GM23338 (cell line): ENCODE measurements at regions not wholly inside any gene's neighbourhood (a gene's known extent, or its start where the extent isn't known, plus 50 kb on each side); places are given as distances from the start of the nearest gene placed in this dataset.

ENCODE experiments used
- ATAC-seq: fragments of 200-7000 bp; cut with Tn5 transposase; 3 replicates; pipeline ENCODE4 v1.9.1; 2020
- DNase-seq: peaks from one replicate; pipeline ENCODE4 v3.0.0-alpha.2; 2015; ENCODE audit warnings: low spot score
- H2AFZ ChIP-seq: fragments of 200-600 bp; sonication (generic); 2 replicates; pipeline ENCODE4 v1.8.0; 2016; ENCODE audit warnings: antibody characterized with exemption, mild to moderate bottlenecking, moderate library complexity
- H3F3A ChIP-seq: fragments of 200-600 bp; sonication (generic); replicated peaks from 2 replicates; pipeline ENCODE4 v1.8.0; 2017; ENCODE audit warnings: antibody characterized with exemption, mixed run types, low read depth
- H3K27ac ChIP-seq: fragments of 200-600 bp; sonication (generic); 2 replicates; pipeline ENCODE4 v1.6.1; 2016; ENCODE audit warnings: low read depth
- H3K27me3 ChIP-seq: fragments of 200-600 bp; sonication (generic); 2 replicates; pipeline ENCODE4 v1.8.0; 2016; ENCODE audit warnings: mild to moderate bottlenecking, mixed run types, moderate library complexity; ENCODE audit not compliant: insufficient read depth
- H3K36me3 ChIP-seq: fragments of 200-600 bp; sonication (generic); 2 replicates; pipeline ENCODE4 v1.8.0; 2016; ENCODE audit warnings: mild to moderate bottlenecking; ENCODE audit not compliant: insufficient read depth
- H3K4me1 ChIP-seq: fragments of 200-600 bp; sonication (generic); 2 replicates; pipeline ENCODE4 v1.8.0; 2016; ENCODE audit warnings: mild to moderate bottlenecking, moderate library complexity; ENCODE audit not compliant: insufficient read depth
- H3K4me2 ChIP-seq: fragments of 200-600 bp; sonication (generic); 2 replicates; pipeline ENCODE4 v1.7.1; 2017; ENCODE audit warnings: mixed run types
- H3K4me3 ChIP-seq: fragments of 200-600 bp; sonication (generic); 2 replicates; pipeline ENCODE4 v1.6.1; 2016; ENCODE audit warnings: mixed run types
- H3K79me2 ChIP-seq: fragments of 200-600 bp; sonication (generic); replicated peaks from 2 replicates; pipeline ENCODE4 v1.8.0; 2017; ENCODE audit warnings: mild to moderate bottlenecking; ENCODE audit not compliant: insufficient read depth
- H3K9me2 ChIP-seq: fragments of 200-600 bp; sonication (generic); 2 replicates; pipeline ENCODE4 v1.8.0; 2017; ENCODE audit not compliant: insufficient read depth
- H4K20me1 ChIP-seq: fragments of 200-600 bp; sonication (generic); replicated peaks from 2 replicates; pipeline ENCODE4 v1.8.0; 2017; ENCODE audit warnings: mild to moderate bottlenecking; ENCODE audit not compliant: insufficient read depth
- H3K27ac Mint-ChIP-seq: 2 replicates; pipeline ENCODE4 v1.8.0; 2020; ENCODE audit warnings: inconsistent platforms, mild to moderate bottlenecking, moderate library complexity, mixed read lengths
- H3K27me3 Mint-ChIP-seq: 3 replicates; pipeline ENCODE4 v1.8.0; 2022; ENCODE audit warnings: low read depth, mild to moderate bottlenecking, moderate library complexity, mixed read lengths, inconsistent platforms; ENCODE audit not compliant: insufficient read depth, poor library complexity
- H3K36me3 Mint-ChIP-seq: 3 replicates; pipeline ENCODE4 v1.8.0; 2021; ENCODE audit warnings: low read depth, mild to moderate bottlenecking, inconsistent platforms, moderate library complexity, mixed read lengths
- H3K4me1 Mint-ChIP-seq: 3 replicates; pipeline ENCODE4 v1.8.0; 2020; ENCODE audit warnings: mild to moderate bottlenecking, inconsistent platforms, mixed read lengths
- H3K4me3 Mint-ChIP-seq: 3 replicates; pipeline ENCODE4 v1.8.0; 2021; ENCODE audit warnings: moderate library complexity, mild to moderate bottlenecking, inconsistent platforms, mixed read lengths
- H3K9me3 Mint-ChIP-seq: 3 replicates; pipeline ENCODE4 v1.8.0; 2020; ENCODE audit warnings: moderate library complexity, mild to moderate bottlenecking, inconsistent platforms, mixed read lengths
- CREB1 ChIP-seq: fragments of 250-450 bp; sonication (Bioruptor Pico); IDR thresholded peaks from 2 replicates; pipeline ENCODE4 v1.5.0; 2020; ENCODE audit warnings: low read depth, mild to moderate bottlenecking, moderate library complexity
- EZH2 ChIP-seq: fragments of 200-600 bp; sonication (generic); IDR thresholded peaks from one replicate; pipeline ENCODE4 v1.8.0; 2017; ENCODE audit warnings: antibody characterized with exemption, mild to moderate bottlenecking, low read depth; ENCODE audit not compliant: unreplicated experiment
- EZH2phosphoT487 ChIP-seq: fragments of 200-600 bp; sonication (generic); IDR thresholded peaks from one replicate; pipeline ENCODE4 v1.8.1; 2018; ENCODE audit warnings: antibody characterized with exemption; ENCODE audit not compliant: unreplicated experiment
- JUNB ChIP-seq: IDR thresholded peaks from one replicate; pipeline ENCODE4 v1.6.1; 2016; ENCODE audit warnings: antibody characterized with exemption; ENCODE audit not compliant: unreplicated experiment
- NANOG ChIP-seq: IDR thresholded peaks from 2 replicates; pipeline ENCODE4 v1.6.1; 2016; ENCODE audit warnings: antibody characterized with exemption, borderline replicate concordance
- POLR2AphosphoS5 ChIP-seq: IDR thresholded peaks from 2 replicates; pipeline ENCODE4 v1.6.1; 2016; ENCODE audit warnings: antibody characterized with exemption, low read depth
- STAT1 ChIP-seq: IDR thresholded peaks from one replicate; pipeline ENCODE4 v1.6.1; 2016; ENCODE audit warnings: antibody characterized with exemption; ENCODE audit not compliant: unreplicated experiment
- ZNF114 ChIP-seq: fragments of 250-450 bp; sonication (Bioruptor Pico); IDR thresholded peaks from 2 replicates; pipeline ENCODE4 v1.5.0; 2020; ENCODE audit warnings: mild to moderate bottlenecking, moderate library complexity
- ZNF331 ChIP-seq: fragments of 250-450 bp; sonication (Bioruptor Pico); IDR thresholded peaks from 2 replicates; pipeline ENCODE4 v1.5.0; 2020; ENCODE audit warnings: low read depth, mild to moderate bottlenecking, moderate library complexity
- TF ChIP-seq, protein P1 (sequence below), 2 experiments: fragments of 200-600 bp in 1 of 2; sonication (generic) in 1 of 2; conservative IDR thresholded peaks; 2 replicates each; pipeline versions ENCODE4 v1.5.1 to v1.6.1; 2016 to 2017; ENCODE audit warnings: antibody characterized with exemption in 2 of 2, low read depth in 2 of 2, mild to moderate bottlenecking in 2 of 2, moderate library complexity in 1 of 2
- TF ChIP-seq, protein P2 (sequence below): IDR thresholded peaks from 2 replicates; pipeline ENCODE4 v1.6.1; 2016; ENCODE audit warnings: antibody characterized with exemption
- TF ChIP-seq, protein P3 (sequence below): IDR thresholded peaks from one replicate; pipeline ENCODE4 v1.6.1; 2018; ENCODE audit warnings: antibody characterized with exemption; ENCODE audit not compliant: unreplicated experiment
- TF ChIP-seq, protein P4 (sequence below): fragments of 250-450 bp; sonication (Bioruptor Pico); IDR thresholded peaks from 2 replicates; pipeline ENCODE4 v1.5.0; 2020; ENCODE audit warnings: mild to moderate bottlenecking, moderate library complexity

DNA sequence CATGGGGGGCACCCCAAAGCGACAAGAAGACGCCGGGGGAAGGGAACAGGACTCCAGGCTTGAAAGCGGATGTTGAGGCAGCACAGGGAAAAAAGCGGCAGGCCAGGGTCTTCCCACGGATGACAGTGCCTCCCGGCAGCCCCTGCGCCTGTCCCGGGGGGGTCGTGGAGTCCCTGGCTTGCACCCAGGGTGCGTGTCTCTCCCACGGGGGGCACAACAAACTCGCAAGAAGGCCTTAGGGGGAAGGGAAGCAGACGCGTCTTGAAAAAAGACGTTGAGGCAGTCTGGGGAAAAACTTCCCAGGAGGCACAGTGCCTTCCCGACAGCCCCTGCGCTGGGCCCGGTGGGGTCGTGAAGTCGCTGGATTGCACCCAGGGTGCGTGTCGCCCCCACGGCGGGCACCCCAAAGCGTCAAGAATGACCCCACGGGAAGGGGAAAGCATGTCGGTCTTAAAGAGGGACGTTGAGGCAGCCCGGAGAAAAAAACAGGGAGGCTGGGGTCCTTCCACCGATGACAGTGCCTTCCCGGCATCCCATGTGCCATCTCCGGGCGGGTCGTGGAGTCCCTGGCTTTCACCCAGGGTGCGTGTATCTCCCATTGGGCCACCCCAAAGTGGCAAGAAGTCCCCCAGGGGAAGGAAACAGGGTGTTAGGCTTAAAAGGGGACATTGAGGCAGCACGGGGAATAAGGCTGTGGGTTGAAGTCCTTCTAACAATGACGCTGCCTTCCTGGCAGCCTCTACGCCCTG lies 159.9 kb upstream of the ALG10B start:
- Histone ChIP-seq H3K9me2 (no peaks in the 10 kb centered on the region), H2AFZ (no peak overlapping the region), H3K79me2 (no peaks in the 10 kb centered on the region), H3K27ac (no peak overlapping the region), H3K27me3 (no peaks in the 10 kb centered on the region), H3K4me1 (no peaks in the 10 kb centered on the region), H3F3A (no peaks in the 10 kb centered on the region), H4K20me1 (no peaks in the 10 kb centered on the region), H3K36me3 (no peaks in the 10 kb centered on the region), H3K4me3 (no peak overlapping the region), H3K4me2 (no peak overlapping the region)
- H3K4me3 Mint-ChIP-seq: no peak overlapping the region
- peaks cover 96% of the 10 kb centered on the region for H3K9me3 Mint-ChIP-seq
- DNase-seq (no peak), ATAC-seq (no peak)
- no peaks in the 10 kb centered on the region for H3K4me1 Mint-ChIP-seq
- H3K27ac Mint-ChIP-seq: no peak overlapping the region
- H3K27me3 Mint-ChIP-seq: peaks cover 7% of the 10 kb centered on the region
- H3K36me3 Mint-ChIP-seq: peaks cover 25% of the 10 kb centered on the region
- TF ChIP-seq CREB1 (CRISPR knock-in tag) (no peak), EZH2 (no peak), STAT1 (no peak), NANOG (no peak), ZNF114 (no peak), EZH2phosphoT487 (no peak), POLR2AphosphoS5 (no peak), ZNF331 (CRISPR knock-in tag) (no peak), JUNB (no peak)
- TF ChIP-seq, protein P1, sequence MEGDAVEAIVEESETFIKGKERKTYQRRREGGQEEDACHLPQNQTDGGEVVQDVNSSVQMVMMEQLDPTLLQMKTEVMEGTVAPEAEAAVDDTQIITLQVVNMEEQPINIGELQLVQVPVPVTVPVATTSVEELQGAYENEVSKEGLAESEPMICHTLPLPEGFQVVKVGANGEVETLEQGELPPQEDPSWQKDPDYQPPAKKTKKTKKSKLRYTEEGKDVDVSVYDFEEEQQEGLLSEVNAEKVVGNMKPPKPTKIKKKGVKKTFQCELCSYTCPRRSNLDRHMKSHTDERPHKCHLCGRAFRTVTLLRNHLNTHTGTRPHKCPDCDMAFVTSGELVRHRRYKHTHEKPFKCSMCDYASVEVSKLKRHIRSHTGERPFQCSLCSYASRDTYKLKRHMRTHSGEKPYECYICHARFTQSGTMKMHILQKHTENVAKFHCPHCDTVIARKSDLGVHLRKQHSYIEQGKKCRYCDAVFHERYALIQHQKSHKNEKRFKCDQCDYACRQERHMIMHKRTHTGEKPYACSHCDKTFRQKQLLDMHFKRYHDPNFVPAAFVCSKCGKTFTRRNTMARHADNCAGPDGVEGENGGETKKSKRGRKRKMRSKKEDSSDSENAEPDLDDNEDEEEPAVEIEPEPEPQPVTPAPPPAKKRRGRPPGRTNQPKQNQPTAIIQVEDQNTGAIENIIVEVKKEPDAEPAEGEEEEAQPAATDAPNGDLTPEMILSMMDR (conservative IDR thresholded peaks at IDR 0.05; ENCODE audit: low read depth in 2 of 2): no peak
- TF ChIP-seq, protein P2, sequence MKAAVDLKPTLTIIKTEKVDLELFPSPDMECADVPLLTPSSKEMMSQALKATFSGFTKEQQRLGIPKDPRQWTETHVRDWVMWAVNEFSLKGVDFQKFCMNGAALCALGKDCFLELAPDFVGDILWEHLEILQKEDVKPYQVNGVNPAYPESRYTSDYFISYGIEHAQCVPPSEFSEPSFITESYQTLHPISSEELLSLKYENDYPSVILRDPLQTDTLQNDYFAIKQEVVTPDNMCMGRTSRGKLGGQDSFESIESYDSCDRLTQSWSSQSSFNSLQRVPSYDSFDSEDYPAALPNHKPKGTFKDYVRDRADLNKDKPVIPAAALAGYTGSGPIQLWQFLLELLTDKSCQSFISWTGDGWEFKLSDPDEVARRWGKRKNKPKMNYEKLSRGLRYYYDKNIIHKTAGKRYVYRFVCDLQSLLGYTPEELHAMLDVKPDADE: no peak
- TF ChIP-seq, protein P3, sequence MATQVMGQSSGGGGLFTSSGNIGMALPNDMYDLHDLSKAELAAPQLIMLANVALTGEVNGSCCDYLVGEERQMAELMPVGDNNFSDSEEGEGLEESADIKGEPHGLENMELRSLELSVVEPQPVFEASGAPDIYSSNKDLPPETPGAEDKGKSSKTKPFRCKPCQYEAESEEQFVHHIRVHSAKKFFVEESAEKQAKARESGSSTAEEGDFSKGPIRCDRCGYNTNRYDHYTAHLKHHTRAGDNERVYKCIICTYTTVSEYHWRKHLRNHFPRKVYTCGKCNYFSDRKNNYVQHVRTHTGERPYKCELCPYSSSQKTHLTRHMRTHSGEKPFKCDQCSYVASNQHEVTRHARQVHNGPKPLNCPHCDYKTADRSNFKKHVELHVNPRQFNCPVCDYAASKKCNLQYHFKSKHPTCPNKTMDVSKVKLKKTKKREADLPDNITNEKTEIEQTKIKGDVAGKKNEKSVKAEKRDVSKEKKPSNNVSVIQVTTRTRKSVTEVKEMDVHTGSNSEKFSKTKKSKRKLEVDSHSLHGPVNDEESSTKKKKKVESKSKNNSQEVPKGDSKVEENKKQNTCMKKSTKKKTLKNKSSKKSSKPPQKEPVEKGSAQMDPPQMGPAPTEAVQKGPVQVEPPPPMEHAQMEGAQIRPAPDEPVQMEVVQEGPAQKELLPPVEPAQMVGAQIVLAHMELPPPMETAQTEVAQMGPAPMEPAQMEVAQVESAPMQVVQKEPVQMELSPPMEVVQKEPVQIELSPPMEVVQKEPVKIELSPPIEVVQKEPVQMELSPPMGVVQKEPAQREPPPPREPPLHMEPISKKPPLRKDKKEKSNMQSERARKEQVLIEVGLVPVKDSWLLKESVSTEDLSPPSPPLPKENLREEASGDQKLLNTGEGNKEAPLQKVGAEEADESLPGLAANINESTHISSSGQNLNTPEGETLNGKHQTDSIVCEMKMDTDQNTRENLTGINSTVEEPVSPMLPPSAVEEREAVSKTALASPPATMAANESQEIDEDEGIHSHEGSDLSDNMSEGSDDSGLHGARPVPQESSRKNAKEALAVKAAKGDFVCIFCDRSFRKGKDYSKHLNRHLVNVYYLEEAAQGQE: no peak
- TF ChIP-seq, protein P4, sequence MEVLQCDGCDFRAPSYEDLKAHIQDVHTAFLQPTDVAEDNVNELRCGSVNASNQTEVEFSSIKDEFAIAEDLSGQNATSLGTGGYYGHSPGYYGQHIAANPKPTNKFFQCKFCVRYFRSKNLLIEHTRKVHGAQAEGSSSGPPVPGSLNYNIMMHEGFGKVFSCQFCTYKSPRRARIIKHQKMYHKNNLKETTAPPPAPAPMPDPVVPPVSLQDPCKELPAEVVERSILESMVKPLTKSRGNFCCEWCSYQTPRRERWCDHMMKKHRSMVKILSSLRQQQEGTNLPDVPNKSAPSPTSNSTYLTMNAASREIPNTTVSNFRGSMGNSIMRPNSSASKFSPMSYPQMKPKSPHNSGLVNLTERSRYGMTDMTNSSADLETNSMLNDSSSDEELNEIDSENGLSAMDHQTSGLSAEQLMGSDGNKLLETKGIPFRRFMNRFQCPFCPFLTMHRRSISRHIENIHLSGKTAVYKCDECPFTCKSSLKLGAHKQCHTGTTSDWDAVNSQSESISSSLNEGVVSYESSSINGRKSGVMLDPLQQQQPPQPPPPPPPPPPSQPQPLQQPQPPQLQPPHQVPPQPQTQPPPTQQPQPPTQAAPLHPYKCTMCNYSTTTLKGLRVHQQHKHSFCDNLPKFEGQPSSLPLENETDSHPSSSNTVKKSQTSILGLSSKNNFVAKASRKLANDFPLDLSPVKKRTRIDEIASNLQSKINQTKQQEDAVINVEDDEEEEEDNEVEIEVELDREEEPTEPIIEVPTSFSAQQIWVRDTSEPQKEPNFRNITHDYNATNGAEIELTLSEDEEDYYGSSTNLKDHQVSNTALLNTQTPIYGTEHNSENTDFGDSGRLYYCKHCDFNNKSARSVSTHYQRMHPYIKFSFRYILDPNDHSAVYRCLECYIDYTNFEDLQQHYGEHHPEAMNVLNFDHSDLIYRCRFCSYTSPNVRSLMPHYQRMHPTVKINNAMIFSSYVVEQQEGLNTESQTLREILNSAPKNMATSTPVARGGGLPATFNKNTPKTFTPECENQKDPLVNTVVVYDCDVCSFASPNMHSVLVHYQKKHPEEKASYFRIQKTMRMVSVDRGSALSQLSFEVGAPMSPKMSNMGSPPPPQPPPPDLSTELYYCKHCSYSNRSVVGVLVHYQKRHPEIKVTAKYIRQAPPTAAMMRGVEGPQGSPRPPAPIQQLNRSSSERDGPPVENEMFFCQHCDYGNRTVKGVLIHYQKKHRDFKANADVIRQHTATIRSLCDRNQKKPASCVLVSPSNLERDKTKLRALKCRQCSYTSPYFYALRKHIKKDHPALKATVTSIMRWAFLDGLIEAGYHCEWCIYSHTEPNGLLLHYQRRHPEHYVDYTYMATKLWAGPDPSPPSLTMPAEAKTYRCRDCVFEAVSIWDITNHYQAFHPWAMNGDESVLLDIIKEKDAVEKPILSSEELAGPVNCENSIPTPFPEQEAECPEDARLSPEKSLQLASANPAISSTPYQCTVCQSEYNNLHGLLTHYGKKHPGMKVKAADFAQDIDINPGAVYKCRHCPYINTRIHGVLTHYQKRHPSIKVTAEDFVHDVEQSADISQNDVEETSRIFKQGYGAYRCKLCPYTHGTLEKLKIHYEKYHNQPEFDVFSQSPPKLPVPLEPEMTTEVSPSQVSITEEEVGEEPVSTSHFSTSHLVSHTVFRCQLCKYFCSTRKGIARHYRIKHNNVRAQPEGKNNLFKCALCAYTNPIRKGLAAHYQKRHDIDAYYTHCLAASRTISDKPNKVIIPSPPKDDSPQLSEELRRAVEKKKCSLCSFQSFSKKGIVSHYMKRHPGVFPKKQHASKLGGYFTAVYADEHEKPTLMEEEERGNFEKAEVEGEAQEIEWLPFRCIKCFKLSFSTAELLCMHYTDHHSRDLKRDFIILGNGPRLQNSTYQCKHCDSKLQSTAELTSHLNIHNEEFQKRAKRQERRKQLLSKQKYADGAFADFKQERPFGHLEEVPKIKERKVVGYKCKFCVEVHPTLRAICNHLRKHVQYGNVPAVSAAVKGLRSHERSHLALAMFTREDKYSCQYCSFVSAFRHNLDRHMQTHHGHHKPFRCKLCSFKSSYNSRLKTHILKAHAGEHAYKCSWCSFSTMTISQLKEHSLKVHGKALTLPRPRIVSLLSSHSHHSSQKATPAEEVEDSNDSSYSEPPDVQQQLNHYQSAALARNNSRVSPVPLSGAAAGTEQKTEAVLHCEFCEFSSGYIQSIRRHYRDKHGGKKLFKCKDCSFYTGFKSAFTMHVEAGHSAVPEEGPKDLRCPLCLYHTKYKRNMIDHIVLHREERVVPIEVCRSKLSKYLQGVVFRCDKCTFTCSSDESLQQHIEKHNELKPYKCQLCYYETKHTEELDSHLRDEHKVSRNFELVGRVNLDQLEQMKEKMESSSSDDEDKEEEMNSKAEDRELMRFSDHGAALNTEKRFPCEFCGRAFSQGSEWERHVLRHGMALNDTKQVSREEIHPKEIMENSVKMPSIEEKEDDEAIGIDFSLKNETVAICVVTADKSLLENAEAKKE (CRISPR knock-in tag): no peak
